ENCODE measurements at regions not wholly inside any gene's neighbourhood (a gene's known extent, or its start where the extent isn't known, plus 50 kb on each side); places are given as distances from the start of the nearest gene placed in this dataset.

- H3K36me3 ChIP-seq (ENCODE audit: control insufficient read depth in 4 of 4, insufficient read depth in 4 of 4, low read length in 4 of 4): no peaks in the 10 kb centered on the region
- no peak for TF ChIP-seq CTCF (IDR thresholded peaks at IDR 0.05; ENCODE audit: control extremely low read depth, extremely low read depth)
- H3K4me1 ChIP-seq (ENCODE audit: control insufficient read depth in 5 of 5, insufficient read depth in 5 of 5, low read length in 5 of 5): no peaks in the 10 kb centered on the region
- no peak overlapping the region for H3K27ac ChIP-seq (ENCODE audit: low read depth in 1 of 2, low read length in 1 of 2)
- no peaks in the 10 kb centered on the region for H3K27me3 ChIP-seq (ENCODE audit: control insufficient read depth in 3 of 3, insufficient read depth in 3 of 3, low read length in 2 of 3)
- H3K4me3 ChIP-seq: no peak overlapping the region
- 59 to 72% methylated on average over 3 of the region's 3 CpGs for WGBS, 2 donors
- H3K9me3 ChIP-seq (ENCODE audit: control insufficient read depth in 4 of 4, insufficient read depth in 3 of 4, low read length in 3 of 4): no peaks in the 10 kb centered on the region
- no peak overlapping the region for H3K9ac ChIP-seq (ENCODE audit: insufficient read depth in 1 of 2, low read length in 2 of 2)
- DNase-seq: no peak
- ATAC-seq (ENCODE audit: insufficient read depth, low FRiP score): no peak
Observed at GRCh38 chr14:28102814-28103213, 663.8 kb upstream of the FOXG1 start.

- Histone ChIP-seq H3K9ac (ENCODE audit: insufficient read depth in 1 of 2, low read length in 2 of 2) (peak overlapping the region in 1 of 2 donors; percentile 25), H3K9me3 (ENCODE audit: control insufficient read depth in 4 of 4, insufficient read depth in 3 of 4, low read length in 3 of 4) (no peaks in the 10 kb centered on the region), H3K27ac (ENCODE audit: low read depth in 1 of 2, low read length in 1 of 2) (no peak overlapping the region), H3K36me3 (ENCODE audit: control insufficient read depth in 4 of 4, insufficient read depth in 4 of 4, low read length in 4 of 4) (no peaks in the 10 kb centered on the region), H3K4me3 (no peak overlapping the region), H3K4me1 (ENCODE audit: control insufficient read depth in 5 of 5, insufficient read depth in 5 of 5, low read length in 5 of 5) (no peaks in the 10 kb centered on the region), H3K27me3 (ENCODE audit: control insufficient read depth in 3 of 3, insufficient read depth in 3 of 3, low read length in 2 of 3) (no peaks in the 10 kb centered on the region)
- no peak for TF ChIP-seq CTCF (IDR thresholded peaks at IDR 0.05; ENCODE audit: control extremely low read depth, extremely low read depth)
- ATAC-seq (ENCODE audit: insufficient read depth, low FRiP score) (no peak), DNase-seq (no peak)
- 83 to 90% methylated on average over 2 of the region's 2 CpGs for WGBS, 2 donors
Observed at GRCh38 chr14:28113311-28113710, 653.3 kb upstream of the FOXG1 start.

GRCh38 chr14:28116716-28117115 lies 649.9 kb upstream of the FOXG1 start:
- Histone ChIP-seq H3K9me3 (ENCODE audit: control insufficient read depth in 4 of 4, insufficient read depth in 3 of 4, low read length in 3 of 4) (no peaks in the 10 kb centered on the region), H3K9ac (ENCODE audit: insufficient read depth in 1 of 2, low read length in 2 of 2) (no peak overlapping the region), H3K36me3 (ENCODE audit: control insufficient read depth in 4 of 4, insufficient read depth in 4 of 4, low read length in 4 of 4) (no peaks in the 10 kb centered on the region), H3K4me1 (ENCODE audit: control insufficient read depth in 5 of 5, insufficient read depth in 5 of 5, low read length in 5 of 5) (peaks cover 0 to 3% (median 0%) of the 10 kb centered on the region in 5 donors), H3K27ac (ENCODE audit: low read depth in 1 of 2, low read length in 1 of 2) (no peak overlapping the region), H3K4me3 (no peak overlapping the region), H3K27me3 (ENCODE audit: control insufficient read depth in 3 of 3, insufficient read depth in 3 of 3, low read length in 2 of 3) (no peaks in the 10 kb centered on the region)
- no peak for DNase-seq
- ATAC-seq (ENCODE audit: insufficient read depth, low FRiP score): no peak
- TF ChIP-seq CTCF (IDR thresholded peaks at IDR 0.05; ENCODE audit: control extremely low read depth, extremely low read depth): no peak

GRCh38 chr14:28119849-28120248 lies 646.7 kb upstream of the FOXG1 start:
- DNase-seq (no peak), ATAC-seq (ENCODE audit: insufficient read depth, low FRiP score) (no peak)
- no peak overlapping the region for H3K27ac ChIP-seq (ENCODE audit: low read depth in 1 of 2, low read length in 1 of 2)
- H3K9ac ChIP-seq (ENCODE audit: insufficient read depth in 1 of 2, low read length in 2 of 2): no peak overlapping the region
- peaks cover 0 to 3% (median 0%) of the 10 kb centered on the region in 5 donors for H3K4me1 ChIP-seq (ENCODE audit: control insufficient read depth in 5 of 5, insufficient read depth in 5 of 5, low read length in 5 of 5)
- no peaks in the 10 kb centered on the region for H3K27me3 ChIP-seq (ENCODE audit: control insufficient read depth in 3 of 3, insufficient read depth in 3 of 3, low read length in 2 of 3)
- H3K36me3 ChIP-seq (ENCODE audit: control insufficient read depth in 4 of 4, insufficient read depth in 4 of 4, low read length in 4 of 4): no peaks in the 10 kb centered on the region
- H3K9me3 ChIP-seq (ENCODE audit: control insufficient read depth in 4 of 4, insufficient read depth in 3 of 4, low read length in 3 of 4): no peaks in the 10 kb centered on the region
- no peak overlapping the region for H3K4me3 ChIP-seq
- TF ChIP-seq CTCF (IDR thresholded peaks at IDR 0.05; ENCODE audit: control extremely low read depth, extremely low read depth): no peak
- WGBS, 2 donors: 70 to 84% methylated on average over 2 of the region's 2 CpGs

Measured in lung (tissue), 11 donors.